Ectodermal cell (in vitro differentiated cells): ENCODE measurements at regions not wholly inside any gene's neighbourhood (a gene's known extent, or its start where the extent isn't known, plus 50 kb on each side); places are given as distances from the start of the nearest gene placed in this dataset.

Experiments used
- H3K27ac ChIP-seq: 2 replicates; pipeline ENCODE4 v1.7.0; 2013; ENCODE audit warnings: mild to moderate bottlenecking, low read depth, low read length; ENCODE audit not compliant: insufficient read depth, poor library complexity, severe bottlenecking
- H3K27me3 ChIP-seq: 2 replicates; pipeline ENCODE4 v1.7.0; 2013; ENCODE audit warnings: mild to moderate bottlenecking, low read length; ENCODE audit not compliant: insufficient read depth, control insufficient read depth, poor library complexity, severe bottlenecking
- H3K36me3 ChIP-seq: one replicate; pipeline ENCODE4 v1.7.0; 2013; ENCODE audit warnings: low read length; ENCODE audit not compliant: control insufficient read depth, insufficient read depth
- H3K4me1 ChIP-seq: one replicate; pipeline ENCODE4 v1.7.0; 2013; ENCODE audit warnings: low read length; ENCODE audit not compliant: control insufficient read depth, insufficient read depth
- H3K4me3 ChIP-seq: 2 replicates; pipeline ENCODE4 v1.7.0; 2013; ENCODE audit warnings: low read depth, low read length, control low read depth; ENCODE audit not compliant: insufficient read depth
- H3K9me3 ChIP-seq: 2 replicates; pipeline ENCODE4 v1.7.0; 2013; ENCODE audit warnings: mild to moderate bottlenecking, low read length, moderate library complexity; ENCODE audit not compliant: control insufficient read depth
- WGBS, 2 experiments: methylation state at CpG; one replicate each; pipeline ENCODE4 v1.1.7; 2013; ENCODE audit warnings: missing lambda C conversion rate in 2 of 2; 5-methylcytosine and 5-hydroxymethylcytosine counted together

- WGBS, 2 experiments, result 92 to 95% methylated on average over 2 to 3 of the region's 3 CpGs
- H3K27ac ChIP-seq, result no peak overlapping the region
- no peak overlapping the region for H3K4me3 ChIP-seq
- H3K36me3 ChIP-seq, result no peaks in the 10 kb centered on the region
- peaks cover 6% of the 10 kb centered on the region for H3K4me1 ChIP-seq
- no peaks in the 10 kb centered on the region for H3K27me3 ChIP-seq
- no peaks in the 10 kb centered on the region for H3K9me3 ChIP-seq
Measured at GRCh38 chr7:35501681-35502080, 193.3 kb downstream of the HERPUD2 start.

GRCh38 chr7:35499226-35499625 is 195.7 kb downstream of the HERPUD2 start:
- Histone ChIP-seq H3K4me3 (no peak overlapping the region), H3K27me3 (no peaks in the 10 kb centered on the region), H3K9me3 (no peaks in the 10 kb centered on the region), H3K4me1 (no peaks in the 10 kb centered on the region), H3K27ac (no peak overlapping the region), H3K36me3 (no peaks in the 10 kb centered on the region)
- WGBS, 2 experiments, result 89 to 91% methylated on average over 5 of the region's 5 CpGs

GRCh38 chr7:35498416-35498815 is 196.5 kb downstream of the HERPUD2 start:
- Histone ChIP-seq H3K27me3 (no peaks in the 10 kb centered on the region), H3K4me3 (no peak overlapping the region), H3K36me3 (no peaks in the 10 kb centered on the region), H3K27ac (no peak overlapping the region), H3K9me3 (no peaks in the 10 kb centered on the region), H3K4me1 (no peaks in the 10 kb centered on the region)
- WGBS, 2 experiments, result 94 to 95% methylated on average over 6 of the region's 6 CpGs

- Histone ChIP-seq H3K4me1 (no peaks in the 10 kb centered on the region), H3K36me3 (no peaks in the 10 kb centered on the region), H3K4me3 (no peak overlapping the region), H3K9me3 (no peaks in the 10 kb centered on the region), H3K27ac (no peak overlapping the region), H3K27me3 (no peaks in the 10 kb centered on the region)
- WGBS, 2 experiments, result 90 to 92% methylated on average over 3 of the region's 3 CpGs
Measured at GRCh38 chr7:35495844-35496243, 199.1 kb downstream of the HERPUD2 start.

DNA sequence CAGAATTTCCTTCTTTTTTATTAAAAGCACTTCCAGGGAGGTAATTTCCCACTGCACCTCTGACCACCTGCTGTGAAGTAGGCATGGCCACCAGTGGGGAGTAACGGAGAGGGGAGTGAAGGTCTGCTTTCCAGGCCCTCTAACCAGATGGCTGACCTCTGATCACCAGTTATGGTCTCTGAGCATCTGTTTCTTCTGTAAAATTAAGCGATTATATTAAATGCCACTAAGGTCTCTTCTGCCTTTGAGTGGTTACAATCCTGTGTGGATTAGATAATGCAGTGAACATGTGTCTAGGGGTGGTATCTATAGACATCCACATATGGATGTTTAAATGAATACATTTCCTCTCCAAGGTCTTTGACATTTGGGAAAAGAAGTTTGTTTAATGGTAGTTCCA is 199.6 kb downstream of the HERPUD2 start:
- Histone ChIP-seq H3K27me3 (no peaks in the 10 kb centered on the region), H3K9me3 (no peaks in the 10 kb centered on the region), H3K4me3 (no peak overlapping the region), H3K36me3 (no peaks in the 10 kb centered on the region), H3K4me1 (no peaks in the 10 kb centered on the region), H3K27ac (no peak overlapping the region)
- 92% methylated on average over 2 of the region's 2 CpGs for WGBS, 2 experiments

GRCh38 chr7:35494407-35494806 is 200.5 kb downstream of the HERPUD2 start:
- H3K36me3 ChIP-seq, result no peaks in the 10 kb centered on the region
- no peaks in the 10 kb centered on the region for H3K27me3 ChIP-seq
- no peak overlapping the region for H3K4me3 ChIP-seq
- WGBS, 2 experiments, result 87 to 94% methylated on average over 3 of the region's 3 CpGs
- no peaks in the 10 kb centered on the region for H3K4me1 ChIP-seq
- no peak overlapping the region for H3K27ac ChIP-seq
- H3K9me3 ChIP-seq, result no peaks in the 10 kb centered on the region

DNA sequence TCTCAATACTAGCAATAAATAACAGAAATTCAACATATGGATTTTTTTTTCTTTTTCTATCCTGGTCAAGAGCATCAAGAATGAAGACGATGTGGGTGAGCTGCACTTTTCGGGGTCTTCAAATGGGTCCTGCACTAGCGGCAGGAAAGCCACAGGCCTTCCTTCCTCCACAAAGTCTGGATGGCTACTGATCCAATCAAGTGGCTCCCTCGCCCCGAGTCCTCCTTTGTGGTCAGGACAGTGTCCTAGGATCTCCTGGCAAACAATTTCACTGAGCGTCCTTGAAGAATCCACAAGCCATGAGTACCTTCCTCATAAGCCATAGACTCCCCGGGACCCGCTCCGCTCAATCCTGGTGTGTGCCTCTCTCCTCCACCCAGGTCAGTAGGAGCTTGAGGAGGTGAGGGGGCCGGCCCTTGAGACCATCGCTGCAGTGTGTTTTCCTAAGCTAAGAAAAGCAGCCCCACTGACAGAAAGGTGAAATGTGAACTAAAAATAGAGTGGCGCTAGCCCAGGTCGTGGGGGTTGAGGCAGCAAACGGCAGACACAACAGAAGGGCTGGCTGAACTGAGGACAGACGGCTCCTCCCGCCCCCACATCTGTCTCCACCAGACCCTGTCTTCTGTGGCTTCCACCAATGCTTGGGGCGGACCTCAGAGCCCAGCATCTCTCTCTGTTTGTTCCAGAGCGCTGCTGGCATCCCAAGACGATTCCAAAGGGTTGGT is 202.3 kb downstream of the HERPUD2 start:
- Histone ChIP-seq H3K27me3 (no peaks in the 10 kb centered on the region), H3K4me3 (no peak overlapping the region), H3K27ac (no peak overlapping the region), H3K9me3 (no peaks in the 10 kb centered on the region), H3K36me3 (no peaks in the 10 kb centered on the region), H3K4me1 (no peaks in the 10 kb centered on the region)
- 92 to 94% methylated on average over 19 of the region's 19 CpGs for WGBS, 2 experiments

GRCh38 chr7:35491233-35491632 is 203.7 kb downstream of the HERPUD2 start:
- Histone ChIP-seq H3K9me3 (no peaks in the 10 kb centered on the region), H3K27me3 (no peaks in the 10 kb centered on the region), H3K4me1 (no peaks in the 10 kb centered on the region), H3K36me3 (no peaks in the 10 kb centered on the region), H3K4me3 (no peak overlapping the region), H3K27ac (no peak overlapping the region)
- WGBS, 2 experiments, result 65 to 70% methylated on average over 1 of the region's 1 CpG

DNA sequence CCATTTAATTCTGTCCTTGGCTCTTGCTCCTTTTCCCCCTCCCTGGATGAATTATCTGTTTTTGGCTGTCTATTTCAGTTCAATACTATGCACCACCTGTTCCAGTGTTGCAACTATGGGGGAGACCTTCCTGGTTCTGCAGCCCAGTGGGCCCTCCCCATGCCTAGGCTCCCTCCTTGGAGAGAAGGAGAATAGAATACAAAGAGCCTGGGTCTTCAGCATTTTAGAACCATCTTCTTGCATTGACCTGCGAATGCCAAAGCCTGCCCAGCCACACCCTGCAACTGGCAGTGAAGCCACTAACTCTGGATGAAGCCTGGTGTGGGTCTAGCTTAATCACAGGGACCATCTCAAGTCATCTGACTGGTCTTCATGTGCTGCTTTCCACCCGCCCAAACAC is 207.1 kb downstream of the HERPUD2 start:
- Histone ChIP-seq H3K4me3 (no peak overlapping the region), H3K27ac (no peak overlapping the region), H3K36me3 (no peaks in the 10 kb centered on the region), H3K4me1 (no peaks in the 10 kb centered on the region), H3K9me3 (no peaks in the 10 kb centered on the region), H3K27me3 (no peaks in the 10 kb centered on the region)
- WGBS, 2 experiments, result 89 to 96% methylated on average over 2 of the region's 2 CpGs

- Histone ChIP-seq H3K27me3 (no peaks in the 10 kb centered on the region), H3K27ac (no peak overlapping the region), H3K9me3 (no peaks in the 10 kb centered on the region), H3K36me3 (no peaks in the 10 kb centered on the region), H3K4me3 (no peak overlapping the region), H3K4me1 (no peaks in the 10 kb centered on the region)
- WGBS, 2 experiments, result 94 to 97% methylated on average over 6 of the region's 6 CpGs
Measured at GRCh38 chr7:35487402-35487801, 207.5 kb downstream of the HERPUD2 start.

DNA sequence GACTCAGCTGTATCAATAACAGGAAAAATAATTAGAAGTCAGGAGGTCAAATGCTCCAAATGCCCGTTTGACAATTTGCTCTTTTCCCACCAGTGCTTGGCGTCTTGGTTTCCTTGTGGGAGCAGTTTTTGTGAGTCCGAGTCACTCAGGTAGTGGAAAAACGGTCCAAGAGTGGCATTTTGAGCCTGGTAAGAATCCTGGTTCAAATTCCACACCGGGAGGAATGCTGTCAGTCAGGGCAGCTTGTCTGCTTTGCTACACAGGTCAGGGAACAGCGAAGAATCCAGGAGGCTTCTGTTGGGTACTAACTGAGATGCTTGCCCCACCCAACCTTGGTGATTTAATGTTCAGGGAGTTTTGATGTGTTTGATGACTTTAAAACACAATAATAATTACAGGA is 209.5 kb downstream of the HERPUD2 start:
- no peaks in the 10 kb centered on the region for H3K36me3 ChIP-seq
- no peaks in the 10 kb centered on the region for H3K4me1 ChIP-seq
- no peaks in the 10 kb centered on the region for H3K27me3 ChIP-seq
- no peaks in the 10 kb centered on the region for H3K9me3 ChIP-seq
- no peak overlapping the region for H3K27ac ChIP-seq
- H3K4me3 ChIP-seq, result no peak overlapping the region
- WGBS, 2 experiments, result 77 to 80% methylated on average over 6 of the region's 6 CpGs
